H9 (cell line): ENCODE measurements at regions not wholly inside any gene's neighbourhood (a gene's known extent, or its start where the extent isn't known, plus 50 kb on each side); places are given as distances from the start of the nearest gene placed in this dataset.

Experiments
- DNase-seq: peaks from one replicate; pipeline ENCODE4 v3.0.0-alpha.2; 2017
- H2AFZ ChIP-seq: one replicate; pipeline ENCODE4 v1.6.1; 2013; ENCODE audit warnings: mild to moderate bottlenecking, low read length, control low read depth, moderate library complexity
- H2AK5ac ChIP-seq: 2 replicates; pipeline ENCODE4 v1.6.1; 2013; ENCODE audit warnings: low read length, control low read depth, mixed read lengths; ENCODE audit not compliant: insufficient read length
- H2BK120ac ChIP-seq: one replicate; pipeline ENCODE4 v1.6.1; 2013; ENCODE audit warnings: low read depth, mild to moderate bottlenecking, low read length, control low read depth, inconsistent platforms; ENCODE audit not compliant: poor library complexity, severe bottlenecking
- H2BK12ac ChIP-seq: 2 replicates; pipeline ENCODE4 v1.6.1; 2013; ENCODE audit warnings: low read length, control low read depth, mixed read lengths, low read depth; ENCODE audit not compliant: insufficient read length
- H2BK15ac ChIP-seq: 2 replicates; pipeline ENCODE4 v1.6.1; 2013; ENCODE audit warnings: low read depth, low read length, control low read depth
- H2BK20ac ChIP-seq: one replicate; pipeline ENCODE4 v1.6.1; 2013; ENCODE audit warnings: low read depth, mild to moderate bottlenecking, low read length, control low read depth, inconsistent platforms; ENCODE audit not compliant: poor library complexity, severe bottlenecking
- H2BK5ac ChIP-seq: 2 replicates; pipeline ENCODE4 v1.6.1; 2013; ENCODE audit warnings: low read length, control low read depth, mixed read lengths; ENCODE audit not compliant: insufficient read length
- H3K14ac ChIP-seq: 2 replicates; pipeline ENCODE4 v1.6.1; 2013; ENCODE audit warnings: low read length, control low read depth; ENCODE audit not compliant: insufficient read depth
- H3K18ac ChIP-seq: 2 replicates; pipeline ENCODE4 v1.6.1; 2013; ENCODE audit warnings: low read depth, mild to moderate bottlenecking, mixed read lengths, low read length, control low read depth; ENCODE audit not compliant: insufficient read length
- H3K23ac ChIP-seq: 2 replicates; pipeline ENCODE4 v1.6.1; 2013; ENCODE audit warnings: low read length, control low read depth, mixed read lengths, low read depth; ENCODE audit not compliant: insufficient read length
- H3K23me2 ChIP-seq: 2 replicates; pipeline ENCODE4 v1.6.1; 2013; ENCODE audit warnings: low read depth, mild to moderate bottlenecking, mixed read lengths, low read length, control low read depth; ENCODE audit not compliant: insufficient read length, poor library complexity, severe bottlenecking
- H3K27ac ChIP-seq: 2 replicates; pipeline ENCODE4 v1.5.1; 2013; ENCODE audit warnings: low read length, control low read depth, mixed read lengths, low read depth; ENCODE audit not compliant: insufficient read length
- H3K27me3 ChIP-seq: 2 replicates; pipeline ENCODE4 v1.6.1; 2013; ENCODE audit warnings: low read length, control low read depth, inconsistent platforms; ENCODE audit not compliant: insufficient read depth
- H3K4ac ChIP-seq: 2 replicates; pipeline ENCODE4 v1.6.1; 2013; ENCODE audit warnings: low read depth, mild to moderate bottlenecking, control low read depth, inconsistent platforms, low read length, moderate library complexity
- H3K4me1 ChIP-seq: 2 replicates; pipeline ENCODE4 v1.6.1; 2013; ENCODE audit warnings: low read length, control low read depth, inconsistent platforms; ENCODE audit not compliant: insufficient read depth
- H3K4me2 ChIP-seq: 2 replicates; pipeline ENCODE4 v1.6.1; 2013; ENCODE audit warnings: low read length, control low read depth, mixed read lengths; ENCODE audit not compliant: insufficient read length, insufficient read depth
- H3K56ac ChIP-seq: 2 replicates; pipeline ENCODE4 v1.6.1; 2013; ENCODE audit warnings: low read depth, mild to moderate bottlenecking, mixed read lengths, low read length, control low read depth; ENCODE audit not compliant: insufficient read length
- H3K79me1 ChIP-seq: 2 replicates; pipeline ENCODE4 v1.6.1; 2013; ENCODE audit warnings: low read depth, mild to moderate bottlenecking, moderate library complexity, low read length, control low read depth, inconsistent platforms; ENCODE audit not compliant: insufficient read depth, poor library complexity, severe bottlenecking
- H3K79me2 ChIP-seq: 2 replicates; pipeline ENCODE4 v1.6.1; 2013; ENCODE audit warnings: low read length, control low read depth, inconsistent platforms; ENCODE audit not compliant: insufficient read depth
- H3K9ac ChIP-seq: 2 replicates; pipeline ENCODE4 v1.6.1; 2013; ENCODE audit warnings: low read length, control low read depth, mixed read lengths; ENCODE audit not compliant: insufficient read length; ENCODE audit errors: extremely low read depth
- H3K9me3 ChIP-seq: one replicate; pipeline ENCODE4 v1.6.1; 2013; ENCODE audit warnings: low read depth, low read length, inconsistent platforms; ENCODE audit not compliant: control insufficient read depth
- H3T11ph ChIP-seq: one replicate; pipeline ENCODE4 v1.6.1; 2013; ENCODE audit warnings: mild to moderate bottlenecking, low read length, control low read depth, inconsistent platforms
- H4K20me1 ChIP-seq: one replicate; pipeline ENCODE4 v1.6.1; 2013; ENCODE audit not compliant: control insufficient read depth, insufficient read length, insufficient read depth
- H4K5ac ChIP-seq: 2 replicates; pipeline ENCODE4 v1.6.1; 2013; ENCODE audit warnings: low read depth, mild to moderate bottlenecking, mixed read lengths, low read length, control low read depth; ENCODE audit not compliant: insufficient read length
- H4K8ac ChIP-seq: replicated peaks from 2 replicates; pipeline ENCODE4 v1.6.1; 2013; ENCODE audit warnings: low read length, control low read depth, mixed read lengths, low read depth; ENCODE audit not compliant: insufficient read length
- H4K91ac ChIP-seq: 2 replicates; pipeline ENCODE4 v1.6.1; 2013; ENCODE audit warnings: low read depth, mild to moderate bottlenecking, moderate library complexity, mixed read lengths, low read length, control low read depth; ENCODE audit not compliant: insufficient read length
- H3K27ac Mint-ChIP-seq, 3 experiments: 2 replicates in 2 of 3; 3 replicates in 1 of 3; pipeline ENCODE4 v1.8.0; 2020 to 2021; ENCODE audit warnings: mixed read lengths in 3 of 3, mild to moderate bottlenecking in 1 of 3, moderate library complexity in 1 of 3
- H3K27me3 Mint-ChIP-seq: 2 replicates; pipeline ENCODE4 v1.8.0; 2021; ENCODE audit warnings: low read depth, mild to moderate bottlenecking, moderate library complexity, mixed read lengths
- H3K36me3 Mint-ChIP-seq, 3 experiments: 2 replicates in 2 of 3; 3 replicates in 1 of 3; pipeline ENCODE4 v1.8.0; 2020 to 2021; ENCODE audit warnings: low read depth in 3 of 3, mixed read lengths in 3 of 3; ENCODE audit not compliant: insufficient read depth in 1 of 3
- H3K4me1 Mint-ChIP-seq, 2 experiments: 2 replicates each; pipeline ENCODE4 v1.8.0; 2020; ENCODE audit warnings: mixed read lengths in 2 of 2
- H3K4me3 Mint-ChIP-seq, 2 experiments: 2 replicates in 1 of 2; 3 replicates in 1 of 2; pipeline ENCODE4 v1.8.0; 2020 to 2021; ENCODE audit warnings: mild to moderate bottlenecking in 2 of 2, mixed read lengths in 2 of 2, moderate library complexity in 1 of 2
- H3K9me3 Mint-ChIP-seq, 2 experiments: 2 replicates in 1 of 2; 3 replicates in 1 of 2; pipeline ENCODE4 v1.8.0; 2020; ENCODE audit warnings: mild to moderate bottlenecking in 2 of 2, mixed read lengths in 2 of 2, moderate library complexity in 1 of 2
- WGBS: extraction: QIAGEN DNeasy Blood & Tissue Kit; methylation state at CpG from one replicate; pipeline ENCODE4 v1.1.7; 2013; ENCODE audit warnings: missing lambda C conversion rate, low lambda C conversion rate, mixed read lengths; ENCODE audit not compliant: insufficient read length; ENCODE audit errors: extremely low coverage; 5-methylcytosine and 5-hydroxymethylcytosine counted together
- TF ChIP-seq, protein P1 (sequence below): fragments of 200-600 bp; sonication (generic); conservative IDR thresholded peaks from 3 replicates; pipeline ENCODE4 v1.8.0; 2021; ENCODE audit warnings: antibody characterized with exemption, mild to moderate bottlenecking

DNA sequence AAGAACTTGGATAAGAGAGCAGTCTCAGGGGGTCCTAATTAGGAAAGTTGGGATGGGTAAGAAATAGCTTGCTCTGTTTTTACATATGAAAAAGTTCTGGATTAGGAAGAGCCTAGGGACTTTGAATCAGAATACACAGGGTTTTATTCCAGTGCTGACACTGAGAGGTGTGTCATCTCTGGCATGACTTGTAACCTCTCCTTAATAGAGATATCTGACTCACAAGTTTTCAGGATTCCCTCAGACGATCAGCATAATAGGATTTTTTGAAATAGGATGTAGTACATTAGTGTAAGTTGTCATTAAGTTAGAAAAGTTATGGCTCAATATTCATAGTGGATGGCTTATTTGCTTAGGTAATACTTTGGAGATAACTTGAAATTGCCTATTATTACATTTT, 555.2 kb upstream of the MIR17HG start:
- Histone ChIP-seq H2AK5ac (no peak overlapping the region), H4K20me1 (no peaks in the 10 kb centered on the region), H2BK12ac (no peak overlapping the region), H3K9me3 (no peaks in the 10 kb centered on the region), H3K23me2 (no peaks in the 10 kb centered on the region), H3K14ac (no peak overlapping the region), H4K8ac (no peak overlapping the region), H3K56ac (no peak overlapping the region), H3K4me1 (no peaks in the 10 kb centered on the region), H3K4ac (no peak overlapping the region), H3K27me3 (no peaks in the 10 kb centered on the region), H3K23ac (no peak overlapping the region), H2BK20ac (no peak overlapping the region), H4K5ac (no peak overlapping the region), H2BK5ac (no peak overlapping the region), H3K4me2 (no peak overlapping the region), H3K18ac (no peak overlapping the region), H2AFZ (no peak overlapping the region), H3T11ph (no peak overlapping the region), H3K79me1 (no peaks in the 10 kb centered on the region), H3K9ac (no peak overlapping the region), H4K91ac (no peak overlapping the region), H2BK120ac (no peak overlapping the region), H3K27ac (no peak overlapping the region), H3K79me2 (no peaks in the 10 kb centered on the region), H2BK15ac (no peak overlapping the region)
- TF ChIP-seq, protein P1, sequence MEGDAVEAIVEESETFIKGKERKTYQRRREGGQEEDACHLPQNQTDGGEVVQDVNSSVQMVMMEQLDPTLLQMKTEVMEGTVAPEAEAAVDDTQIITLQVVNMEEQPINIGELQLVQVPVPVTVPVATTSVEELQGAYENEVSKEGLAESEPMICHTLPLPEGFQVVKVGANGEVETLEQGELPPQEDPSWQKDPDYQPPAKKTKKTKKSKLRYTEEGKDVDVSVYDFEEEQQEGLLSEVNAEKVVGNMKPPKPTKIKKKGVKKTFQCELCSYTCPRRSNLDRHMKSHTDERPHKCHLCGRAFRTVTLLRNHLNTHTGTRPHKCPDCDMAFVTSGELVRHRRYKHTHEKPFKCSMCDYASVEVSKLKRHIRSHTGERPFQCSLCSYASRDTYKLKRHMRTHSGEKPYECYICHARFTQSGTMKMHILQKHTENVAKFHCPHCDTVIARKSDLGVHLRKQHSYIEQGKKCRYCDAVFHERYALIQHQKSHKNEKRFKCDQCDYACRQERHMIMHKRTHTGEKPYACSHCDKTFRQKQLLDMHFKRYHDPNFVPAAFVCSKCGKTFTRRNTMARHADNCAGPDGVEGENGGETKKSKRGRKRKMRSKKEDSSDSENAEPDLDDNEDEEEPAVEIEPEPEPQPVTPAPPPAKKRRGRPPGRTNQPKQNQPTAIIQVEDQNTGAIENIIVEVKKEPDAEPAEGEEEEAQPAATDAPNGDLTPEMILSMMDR = no peak
- H3K4me1 Mint-ChIP-seq = peaks cover 8% of the 10 kb centered on the region in 2 experiments
- DNase-seq = no peak
- no peaks in the 10 kb centered on the region for H3K36me3 Mint-ChIP-seq
- no CpG with 5 or more reads among the region's 1 CpG for WGBS
- H3K4me3 Mint-ChIP-seq = no peak overlapping the region
- no peak overlapping the region for H3K27ac Mint-ChIP-seq
- H3K27me3 Mint-ChIP-seq = no peaks in the 10 kb centered on the region
- H3K9me3 Mint-ChIP-seq = peaks cover 0 to 2% of the 10 kb centered on the region in 2 experiments; a peak in 2 of 5 replicates
